ENCODE measurements at regions not wholly inside any gene's neighbourhood (a gene's known extent, or its start where the extent isn't known, plus 50 kb on each side); places are given as distances from the start of the nearest gene placed in this dataset.

- Histone ChIP-seq H3K18ac (ENCODE audit: low read depth, low read length) (no peak overlapping the region), H4K5ac (ENCODE audit: low read depth, low read length) (no peak overlapping the region), H3K9ac (ENCODE audit: low read depth, low read length) (no peak overlapping the region), H3K9me3 (ENCODE audit: control insufficient read depth, insufficient read depth, low read length) (no peaks in the 10 kb centered on the region), H3K4me1 (ENCODE audit: control insufficient read depth, insufficient read depth, low read length) (no peaks in the 10 kb centered on the region), H3K9me1 (ENCODE audit: insufficient read depth, low read length) (no peaks in the 10 kb centered on the region), H2AK9ac (replicated peaks; ENCODE audit: low read depth, low read length, poor library complexity) (no peak overlapping the region), H2BK15ac (ENCODE audit: low read depth, low read length) (no peak overlapping the region), H3K27ac (ENCODE audit: insufficient read depth, low read length) (no peak overlapping the region), H3K27me3 (ENCODE audit: control insufficient read depth, insufficient read depth, low read length) (no peaks in the 10 kb centered on the region), H3K4ac (ENCODE audit: low read depth, low read length) (no peak overlapping the region), H2BK120ac (ENCODE audit: low read depth, low read length) (no peak overlapping the region), H4K20me1 (ENCODE audit: insufficient read depth, low read length) (no peaks in the 10 kb centered on the region), H3K56ac (ENCODE audit: extremely low read depth, insufficient read depth, low read length) (no peak overlapping the region), H3K4me2 (ENCODE audit: low read depth, low read length) (no peak overlapping the region), H2AK5ac (ENCODE audit: low read depth, low read length) (no peak overlapping the region), H2BK20ac (ENCODE audit: low read depth, low read length) (no peak overlapping the region), H3K23ac (ENCODE audit: low read depth, low read length) (no peak overlapping the region), H4K8ac (ENCODE audit: low read depth in 2 of 2, low read length in 2 of 2) (no peak overlapping the region), H3K14ac (replicated peaks; ENCODE audit: low read depth, low read length) (no peak overlapping the region), H3K79me1 (ENCODE audit: low read depth in 1 of 2, low read length in 2 of 2) (no peaks in the 10 kb centered on the region), H3K4me3 (ENCODE audit: insufficient read depth, low read depth, low read length) (no peak overlapping the region), H4K91ac (ENCODE audit: insufficient read depth, low read depth, low read length) (no peak overlapping the region), H2AFZ (replicated peaks; ENCODE audit: low read length, poor library complexity) (no peak overlapping the region), H3K36me3 (ENCODE audit: control insufficient read depth, insufficient read depth, low read length) (no peaks in the 10 kb centered on the region), H2BK5ac (ENCODE audit: low read depth, low read length, poor library complexity, severe bottlenecking) (no peak overlapping the region)
- no TSS peak for BruUV-seq (replicated peaks)
- no peak for ATAC-seq (ENCODE audit: low read depth)
- TF ChIP-seq CTCF (conservative IDR thresholded peaks at IDR 0.05; ENCODE audit: low read depth, low read length) (no peak), SMC3 (IDR thresholded peaks at IDR 0.05; ENCODE audit: low read depth, low read length) (no peak), MAZ (IDR thresholded peaks at IDR 0.05; ENCODE audit: borderline replicate concordance, low read depth, low read length) (no peak), BHLHE40 (IDR thresholded peaks at IDR 0.05; ENCODE audit: low read depth, low read length) (no peak), USF2 (IDR thresholded peaks at IDR 0.05; ENCODE audit: low read depth, low read length) (no peak), ELK1 (IDR thresholded peaks at IDR 0.05; ENCODE audit: borderline replicate concordance, low read depth, low read length) (no peak), RFX5 (IDR thresholded peaks at IDR 0.05; ENCODE audit: low read depth, low read length) (no peak), MAFK (IDR thresholded peaks at IDR 0.05; ENCODE audit: low read depth, low read length) (no peak), RCOR1 (IDR thresholded peaks at IDR 0.05; ENCODE audit: insufficient replicate concordance, low read length) (no peak), NFE2L2 (IDR thresholded peaks at IDR 0.05; ENCODE audit: low read depth, low read length) (no peak), MXI1 (IDR thresholded peaks at IDR 0.05; ENCODE audit: borderline replicate concordance, low read depth, low read length) (no peak), CHD1 (IDR thresholded peaks at IDR 0.05; ENCODE audit: low read depth, low read length) (no peak), CEBPB (IDR thresholded peaks at IDR 0.05; ENCODE audit: low read depth, low read length) (no peak), POLR2A (IDR thresholded peaks at IDR 0.05; ENCODE audit: low read depth, low read length) (no peak), RAD21 (IDR thresholded peaks at IDR 0.05; ENCODE audit: low read length) (no peak)
- DNase-seq: no peak
- ChIA-PET CTCF (no interaction called here), POLR2A (ENCODE audit: unreplicated experiment) (no interaction called here)
- 94% methylated on average over 2 of the region's 6 CpGs; no CpG with 5 or more reads in 1 of the 2 experiments for WGBS, 2 experiments (ENCODE audit: extremely low coverage in 2 of 2, insufficient read length in 1 of 2)
- intact Hi-C loops (cut with micrococcal nuclease): no loop called here
- dilution Hi-C loops (cut with HindIII; ENCODE audit: low sequenced_read_pairs, unreplicated experiment): no loop called here
- in situ Hi-C loops (cut with MboI; ENCODE audit: low sequenced_read_pairs): no loop called here
Measured at GRCh38 chr1:118291661-118292060, 106.6 kb upstream of the SPAG17 start.
